SH-SY5Y (cell line): ENCODE measurements at regions not wholly inside any gene's neighbourhood (a gene's known extent, or its start where the extent isn't known, plus 50 kb on each side); places are given as distances from the start of the nearest gene placed in this dataset.

ENCODE experiments used
- GATA2 ChIP-seq: IDR thresholded peaks from 2 replicates; pipeline ENCODE4 v1.6.1; 2011; ENCODE audit warnings: mild to moderate bottlenecking, low read depth, low read length
- GATA3 ChIP-seq: IDR thresholded peaks from 2 replicates; pipeline ENCODE4 v1.6.1; 2011; ENCODE audit warnings: low read depth, mild to moderate bottlenecking, low read length, moderate library complexity

DNA sequence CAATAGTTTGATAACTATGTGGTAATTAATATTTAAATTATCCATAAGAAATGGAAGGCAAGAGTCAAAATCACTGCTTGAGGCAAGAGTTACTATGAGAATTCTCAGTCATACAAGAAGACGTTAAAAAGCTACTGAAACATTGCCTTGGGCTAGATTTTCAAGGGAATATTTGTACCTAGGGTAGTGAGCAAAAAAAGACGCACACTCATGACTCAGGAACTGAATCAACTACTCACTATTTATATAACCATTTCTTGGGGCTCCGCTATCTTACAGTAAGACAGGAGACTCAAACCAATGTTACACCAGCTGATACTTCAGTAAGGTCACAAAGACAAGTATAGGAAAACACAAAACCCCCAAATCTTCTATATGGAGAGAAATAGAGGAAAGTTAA, 151.5 kb upstream of the RNPC3 start:
- TF ChIP-seq GATA3: no peak
- TF ChIP-seq GATA2: no peak

DNA sequence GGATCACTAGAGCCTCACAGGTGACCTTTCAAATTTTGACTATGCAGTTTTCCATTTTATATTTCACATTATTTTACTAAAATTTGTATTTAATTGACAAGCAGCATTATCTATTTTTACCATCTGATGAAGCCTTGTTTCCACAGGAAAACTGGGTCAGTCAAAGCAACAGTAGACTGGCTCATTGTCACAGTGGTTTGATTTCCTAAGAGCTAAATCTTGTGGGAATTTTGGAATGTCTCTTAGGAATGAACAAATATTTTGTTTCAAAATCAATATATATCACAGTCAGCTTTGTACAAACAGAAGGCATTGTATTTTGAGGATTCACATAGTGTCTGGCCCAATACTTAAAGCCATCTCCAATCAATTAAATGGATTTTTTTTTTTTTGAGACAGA, 152.6 kb upstream of the RNPC3 start:
- TF ChIP-seq GATA2 (no peak), GATA3 (no peak)

DNA sequence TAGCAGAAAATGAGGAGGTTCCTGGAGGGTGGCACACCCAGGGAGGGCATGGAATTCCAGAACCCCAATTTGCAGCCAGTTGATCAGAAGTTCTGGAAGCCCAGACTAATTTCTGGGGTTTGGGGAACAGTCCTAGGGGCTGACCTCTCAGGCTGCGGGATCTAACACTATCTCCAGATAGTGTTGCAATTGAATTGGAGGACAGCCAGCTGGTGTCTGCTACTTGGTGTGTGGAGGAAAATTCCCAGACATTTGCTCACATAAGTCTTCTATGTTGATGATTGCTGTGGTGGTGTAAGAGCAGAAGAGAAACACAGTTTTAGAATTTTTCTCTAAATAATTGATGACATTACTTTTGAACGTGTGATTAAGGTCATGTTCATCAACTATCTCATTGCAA, 154.3 kb upstream of the RNPC3 start:
- no peak for TF ChIP-seq GATA2
- no peak for TF ChIP-seq GATA3

- TF ChIP-seq GATA3 (no peak), GATA2 (no peak)
Measured at GRCh38 chr1:103367186-103367585, 158.3 kb upstream of the RNPC3 start.

DNA sequence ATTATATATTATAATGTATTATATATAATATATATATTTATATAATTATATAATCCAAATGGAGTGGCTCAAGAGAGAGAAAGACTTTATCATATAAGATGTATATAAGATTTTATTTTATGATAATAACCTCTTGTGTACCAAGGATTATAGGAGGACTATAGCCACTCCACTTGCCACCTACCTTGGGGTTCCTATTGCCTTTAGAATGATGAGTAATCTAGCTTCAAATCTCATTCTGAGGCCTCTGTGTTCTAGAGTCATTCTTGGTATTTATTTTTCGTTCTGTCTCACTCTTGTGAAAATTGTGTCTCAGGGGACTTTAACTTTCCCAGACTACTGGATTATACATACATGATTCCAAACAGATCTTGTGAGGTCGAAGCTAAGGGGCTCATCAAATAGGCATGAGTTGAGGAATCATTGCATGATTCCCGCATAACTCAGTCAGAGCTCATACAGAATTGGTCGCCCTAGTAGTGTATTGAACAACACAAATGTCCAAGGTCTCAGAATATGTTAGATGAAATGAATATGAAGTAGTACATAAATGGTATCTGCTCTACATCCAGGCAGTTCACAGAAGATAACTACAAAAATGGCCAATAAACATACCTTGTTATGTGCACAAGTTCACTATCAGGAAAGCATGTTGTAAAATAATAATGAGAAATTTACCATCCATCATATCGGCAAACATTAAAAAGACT, 159.5 kb upstream of the RNPC3 start:
- TF ChIP-seq GATA3: no peak
- TF ChIP-seq GATA2: no peak

DNA sequence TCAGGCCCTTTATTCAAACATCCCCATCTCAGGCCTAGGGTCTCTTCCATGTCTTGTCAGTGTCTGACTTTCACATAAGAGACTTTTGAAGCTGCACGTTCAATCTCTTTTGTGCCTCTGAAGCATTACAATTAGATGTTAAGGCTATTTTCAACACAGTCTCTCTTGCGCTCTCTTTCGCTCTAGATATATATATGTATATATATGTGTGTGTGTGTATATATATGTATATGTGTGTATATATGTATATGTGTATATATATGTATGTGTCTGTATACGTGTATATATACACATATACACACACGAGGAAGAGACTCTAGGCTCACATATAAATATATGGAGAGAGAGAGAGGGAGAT, 162.5 kb upstream of the RNPC3 start:
- TF ChIP-seq GATA2: no peak
- no peak for TF ChIP-seq GATA3

GRCh38 chr1:103362348-103363007, 163.0 kb upstream of the RNPC3 start:
- no peak for TF ChIP-seq GATA2
- TF ChIP-seq GATA3: no peak

GRCh38 chr1:103353391-103353790, 172.1 kb upstream of the RNPC3 start:
- TF ChIP-seq GATA3 (no peak), GATA2 (no peak)

DNA sequence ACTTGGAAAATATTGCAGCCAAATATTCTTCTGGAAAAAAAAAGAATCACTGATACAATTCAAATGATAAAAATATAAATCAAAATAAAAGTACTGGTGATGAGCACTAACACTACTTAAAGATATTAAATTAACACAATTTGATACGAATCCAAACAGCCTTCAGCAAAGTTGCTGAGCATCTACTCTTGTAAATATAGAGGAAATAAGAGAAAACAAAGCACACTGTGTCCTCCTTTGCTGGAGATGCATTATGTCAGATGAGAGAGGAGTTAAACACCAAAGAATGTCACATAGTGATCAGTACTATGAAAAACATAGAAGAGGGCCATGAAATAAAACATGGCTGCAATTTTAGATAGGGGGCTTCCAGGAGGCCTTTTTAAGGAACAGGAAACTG, 177.4 kb upstream of the RNPC3 start:
- TF ChIP-seq GATA2: no peak
- no peak for TF ChIP-seq GATA3

DNA sequence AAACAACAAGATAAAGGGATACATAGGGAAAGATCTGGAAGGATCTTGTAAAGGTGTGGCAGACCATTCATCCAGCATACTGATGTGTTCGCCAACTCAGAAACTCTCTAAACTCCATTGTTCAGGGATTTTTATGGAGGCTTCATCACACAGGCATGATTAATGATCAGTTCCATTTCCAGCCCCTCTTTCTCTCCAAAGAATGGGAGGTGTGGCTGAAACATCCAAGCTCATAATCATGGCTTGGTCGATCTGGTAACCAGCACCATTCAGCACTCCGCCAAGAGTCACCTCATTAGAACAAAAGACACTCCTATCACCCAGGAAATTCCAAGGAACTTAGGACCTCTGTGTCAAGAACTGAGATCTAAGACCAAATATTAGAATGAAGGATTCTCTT, 180.6 kb upstream of the RNPC3 start:
- TF ChIP-seq GATA2: no peak
- TF ChIP-seq GATA3: no peak

- TF ChIP-seq GATA2: no peak
- TF ChIP-seq GATA3: no peak
Measured at GRCh38 chr1:103341377-103341880, 184.1 kb upstream of the RNPC3 start.

DNA sequence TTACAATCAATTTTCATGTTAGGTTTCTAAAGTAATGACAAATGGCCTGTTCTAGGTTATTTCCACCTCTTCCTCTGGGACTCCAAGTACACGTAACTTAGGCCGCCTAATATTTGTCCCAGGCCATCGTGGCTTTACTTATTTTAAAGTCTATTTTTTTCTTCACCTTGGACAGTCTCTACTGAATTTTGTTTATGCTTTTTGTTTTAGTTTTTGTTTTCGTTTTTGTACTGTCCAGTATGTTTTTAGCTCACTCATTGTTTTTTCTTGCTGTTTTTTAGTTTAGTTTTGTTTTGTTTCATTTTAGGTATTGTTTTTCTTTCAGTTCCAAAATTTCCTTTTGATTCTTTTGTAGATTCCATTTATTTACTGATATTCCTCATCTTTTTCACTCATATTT, 187.7 kb upstream of the RNPC3 start:
- no peak for TF ChIP-seq GATA3
- no peak for TF ChIP-seq GATA2

- TF ChIP-seq GATA3 (no peak), GATA2 (no peak)
Measured at GRCh38 chr1:103336408-103336807, 189.1 kb upstream of the RNPC3 start.

GRCh38 chr1:103333141-103333540, 192.4 kb upstream of the RNPC3 start:
- TF ChIP-seq GATA2: no peak
- TF ChIP-seq GATA3: no peak

DNA sequence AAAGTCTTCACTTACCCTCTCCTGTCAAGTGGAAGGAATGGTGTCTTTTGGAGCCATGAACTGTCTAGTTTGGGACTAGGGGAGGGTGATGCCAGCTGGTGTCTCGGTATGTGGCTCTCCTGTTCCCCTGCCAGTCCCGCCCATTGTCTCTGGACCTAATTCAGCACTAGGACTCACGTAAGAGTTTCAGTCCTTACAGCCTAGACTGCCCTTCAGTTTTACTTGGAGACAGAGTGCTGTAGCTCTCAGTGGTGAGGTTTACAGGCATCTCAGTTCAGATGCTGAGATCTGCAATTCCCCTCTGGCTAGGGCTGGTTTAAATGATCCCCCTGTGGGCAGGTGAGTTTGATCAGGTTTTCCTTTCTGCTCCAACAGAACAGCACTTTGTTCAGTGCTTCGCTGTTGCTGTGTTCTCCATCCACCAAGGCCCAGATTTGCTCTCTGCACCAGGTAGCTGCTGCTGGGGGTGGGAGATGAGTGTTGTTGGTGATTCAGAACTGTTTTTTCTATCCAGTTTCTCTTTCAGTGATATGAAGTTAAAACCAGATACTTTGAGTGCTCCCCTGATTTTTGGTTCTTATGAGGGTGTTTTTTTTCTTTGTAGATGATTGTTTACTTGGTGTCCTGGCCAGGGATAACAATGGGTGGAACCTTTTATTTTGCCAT, 198.3 kb upstream of the RNPC3 start:
- TF ChIP-seq GATA2 (no peak), GATA3 (no peak)
